ENCODE measurements at regions not wholly inside any gene's neighbourhood (a gene's known extent, or its start where the extent isn't known, plus 50 kb on each side); places are given as distances from the start of the nearest gene placed in this dataset.

GRCh38 chr4:189874591-189874990 lies 66.1 kb upstream of the FRG1 start:
- TF ChIP-seq CTCF (IDR thresholded peaks at IDR 0.05) (no peak), POLR2AphosphoS5 (IDR thresholded peaks at IDR 0.05) (no peak), POLR2A (IDR thresholded peaks at IDR 0.05) (no peak), EP300 (IDR thresholded peaks at IDR 0.05) (no peak)
